WTC11 (cell line): ENCODE measurements at regions not wholly inside any gene's neighbourhood (a gene's known extent, or its start where the extent isn't known, plus 50 kb on each side); places are given as distances from the start of the nearest gene placed in this dataset.

Source experiments
- CTCF ChIP-seq: fragments of 200-600 bp; IDR thresholded peaks from 2 replicates; pipeline ENCODE4 v1.8.0; 2022; ENCODE audit warnings: antibody characterized with exemption
- HMGXB4 ChIP-seq: sonication (generic); formaldehyde crosslinking; IDR thresholded peaks from 2 replicates; pipeline ENCODE4 v1.8.1; 2023; ENCODE audit warnings: mild to moderate bottlenecking, moderate library complexity, missing genetic modification reagents

DNA sequence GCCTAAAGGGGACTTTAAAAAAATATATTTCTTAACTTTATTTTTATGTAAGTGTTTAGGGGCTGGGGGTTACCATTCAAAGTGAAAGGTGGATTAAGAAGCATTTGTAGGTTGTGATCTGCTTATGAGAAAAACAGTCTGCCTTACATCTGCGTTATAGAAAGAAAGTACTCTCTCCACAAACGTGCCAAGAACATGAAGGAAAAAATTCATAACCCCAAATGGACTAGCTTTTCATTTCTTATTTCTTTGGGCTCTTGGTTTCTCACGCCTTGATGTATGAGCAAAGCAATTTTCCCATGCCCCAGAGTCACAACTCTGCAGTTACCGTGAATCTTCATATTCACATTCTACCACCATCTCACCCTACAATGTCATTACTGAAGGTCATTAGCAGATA lies 1165.1 kb upstream of the ADGRL4 start:
- TF ChIP-seq HMGXB4 (CRISPR knock-in tag), result no peak
- no peak for TF ChIP-seq CTCF
